OCI-M1 (cell line): ENCODE measurements at regions not wholly inside any gene's neighbourhood (a gene's known extent, or its start where the extent isn't known, plus 50 kb on each side); places are given as distances from the start of the nearest gene placed in this dataset.
"Not testable (repeated sequence)": the region's sequence is repeated elsewhere in the genome, so short reads cannot be mapped to it uniquely, and the experiment has no call there.

ENCODE experiments used
- DNase-seq: peaks from one replicate; lab custom pipeline; 2025; lab: John Stamatoyannopoulos, UW

DNA sequence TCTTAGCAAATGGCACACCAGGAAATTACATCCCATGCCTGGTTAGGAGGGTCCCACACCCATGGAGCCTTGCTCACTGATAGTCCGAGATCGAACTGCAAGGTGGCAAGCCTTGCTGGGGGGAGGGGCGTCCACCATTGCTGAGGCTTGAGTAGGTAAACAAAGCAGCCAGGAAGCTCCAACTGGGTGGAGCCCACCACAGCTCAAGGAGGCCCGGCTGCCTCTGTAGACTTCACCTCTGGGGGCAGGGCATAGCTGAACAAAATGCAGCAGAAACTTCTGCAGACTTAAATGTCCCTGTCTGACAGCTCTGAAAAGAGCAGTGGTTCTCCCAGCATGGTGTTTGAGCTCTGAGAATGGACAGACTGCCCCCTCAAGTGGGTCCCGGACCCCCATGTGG, 962.7 kb upstream of the INTU start:
- not testable (repeated sequence) for DNase-seq

DNA sequence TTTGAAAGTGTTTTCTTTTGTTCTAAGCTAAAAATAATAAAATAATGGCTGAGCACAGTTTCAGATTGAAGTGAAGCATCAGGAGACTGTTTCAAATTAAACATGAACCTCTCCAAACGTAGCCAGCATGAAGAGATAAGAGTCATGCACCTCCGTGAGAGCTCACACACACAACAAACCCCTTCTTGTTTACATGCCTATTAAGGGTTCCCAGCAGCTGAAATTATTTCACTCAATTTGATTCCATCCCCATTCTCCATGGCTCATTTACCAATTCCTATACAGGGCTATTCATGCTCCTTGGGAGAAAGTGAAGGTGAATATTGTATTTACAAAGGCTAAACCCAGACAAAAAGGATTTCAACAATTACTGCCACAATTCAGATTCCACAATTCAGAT, 954.1 kb upstream of the INTU start:
- DNase-seq, result no peak

DNA sequence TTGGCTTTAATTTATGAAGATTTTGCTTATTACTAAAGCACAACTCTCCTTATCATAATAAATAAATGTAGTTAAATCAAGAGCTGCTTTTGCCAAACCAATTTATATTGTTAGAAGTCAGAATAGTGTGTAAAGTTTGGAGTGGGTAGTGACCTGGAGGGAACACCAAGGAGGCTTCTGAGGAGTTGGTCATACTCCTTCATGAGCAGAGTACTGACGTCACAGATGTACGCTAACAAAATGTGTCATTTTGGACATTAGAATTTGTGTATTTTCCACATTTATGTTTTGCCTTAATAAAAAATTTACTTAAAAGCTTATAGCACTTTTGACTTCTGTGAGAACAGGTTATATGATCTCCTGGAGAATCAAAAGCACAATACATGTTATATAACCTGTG, 953.5 kb upstream of the INTU start:
- DNase-seq, result no peak

DNA sequence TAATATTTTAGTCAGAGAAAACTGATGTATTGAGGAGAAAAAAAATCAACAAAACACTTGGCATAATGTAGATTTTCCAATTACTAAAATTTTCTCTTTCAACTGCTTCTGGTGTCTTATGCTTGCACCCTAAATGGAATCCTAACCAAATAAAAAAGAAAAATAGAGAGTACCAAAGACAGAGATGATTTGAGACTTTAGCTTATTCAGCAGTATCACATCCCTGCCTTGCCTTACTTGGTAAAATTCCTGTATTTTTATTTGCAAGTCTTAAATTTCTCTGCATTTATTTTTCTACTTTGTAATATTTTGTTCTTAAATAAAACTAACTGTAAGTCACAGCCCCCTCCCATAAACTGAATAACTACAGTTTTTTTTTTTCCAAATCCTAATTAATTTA, 950.5 kb upstream of the INTU start:
- DNase-seq, result no peak

DNA sequence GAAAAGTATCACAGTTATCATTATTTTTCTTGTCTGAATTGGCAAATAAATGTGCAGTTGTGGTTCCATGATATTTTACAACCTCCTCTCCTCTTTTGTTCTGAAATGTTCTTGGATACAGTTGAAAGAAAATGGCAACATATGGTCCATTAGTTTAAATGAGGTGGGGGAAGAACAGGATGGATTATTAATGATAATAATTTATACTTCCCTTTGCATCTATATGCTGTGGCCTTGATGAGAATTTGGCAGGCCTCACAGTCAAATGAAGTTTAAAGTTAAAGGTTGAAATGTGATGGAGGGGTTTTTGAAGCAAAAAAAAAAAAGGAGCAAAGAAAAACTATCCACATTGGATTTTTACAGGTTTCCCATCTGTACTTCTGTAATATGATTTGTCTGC, 946.3 kb upstream of the INTU start:
- no peak for DNase-seq

DNA sequence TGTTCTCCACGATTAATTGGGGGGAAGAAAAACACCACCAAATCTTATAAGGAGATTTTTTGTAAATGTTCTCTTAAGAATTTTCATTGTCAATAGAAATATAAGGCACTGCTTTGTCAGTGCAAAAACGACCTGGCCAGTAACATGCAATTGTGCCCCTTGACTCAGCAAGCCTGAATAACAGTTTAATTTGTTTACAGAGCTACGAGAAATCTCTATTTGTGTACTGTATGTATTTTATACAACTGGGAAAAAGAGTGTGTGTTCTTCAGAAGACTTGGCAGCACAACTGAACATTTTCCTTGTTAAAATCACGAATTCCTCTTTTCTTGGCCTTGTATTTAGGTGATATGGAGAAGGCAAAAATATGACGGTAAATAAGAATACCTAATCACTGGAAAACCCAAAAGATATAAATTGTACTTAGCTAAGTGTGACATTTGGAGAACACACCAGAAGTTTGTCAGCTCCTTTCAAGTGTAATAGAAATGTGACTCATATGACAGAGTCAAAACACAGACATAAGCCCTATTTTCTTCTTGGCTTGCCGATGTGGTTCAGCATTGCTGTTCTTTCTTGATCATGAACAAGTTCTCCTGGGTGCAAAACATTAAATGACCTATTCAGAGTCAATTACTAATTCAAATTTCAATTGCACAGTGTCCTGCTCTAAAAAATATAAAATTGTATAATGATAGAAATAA, 945.0 kb upstream of the INTU start:
- no peak for DNase-seq

DNA sequence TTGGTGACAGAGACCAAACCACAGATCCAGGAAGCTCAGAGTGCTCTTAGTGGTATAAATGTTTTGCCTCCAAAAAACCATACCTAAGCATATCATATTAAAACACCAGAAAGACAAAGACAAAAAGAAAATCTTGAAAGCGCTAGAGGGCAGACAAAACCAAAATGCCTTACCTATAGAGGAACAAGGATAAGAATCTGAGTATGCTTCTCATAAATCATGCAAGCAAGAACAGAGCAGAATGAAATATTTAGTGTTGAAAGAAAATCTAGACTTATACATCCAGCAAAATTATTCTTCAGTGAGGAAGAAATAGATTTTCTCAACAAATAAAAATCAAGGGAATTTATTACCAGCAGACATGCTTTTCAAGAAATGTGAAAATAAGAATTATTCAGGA, 941.0 kb upstream of the INTU start:
- peak; percentile 37 for DNase-seq

DNA sequence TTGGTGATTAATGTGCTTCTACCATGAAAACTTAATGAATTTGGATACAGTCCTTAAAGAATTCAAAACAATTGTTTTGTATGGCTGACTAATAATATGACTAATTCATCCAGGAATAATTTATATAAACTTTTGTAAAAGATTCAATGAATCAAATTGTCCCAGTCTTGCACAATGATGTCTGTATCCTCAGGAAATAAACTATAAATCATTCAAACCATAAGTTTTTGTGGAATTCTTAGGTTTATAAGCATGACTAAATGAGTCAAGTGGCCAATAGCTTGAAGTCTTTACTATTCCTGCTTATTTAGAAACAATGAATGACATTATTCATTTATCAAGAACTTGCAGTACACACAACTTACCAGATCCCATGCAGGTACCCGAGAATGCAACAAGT, 935.0 kb upstream of the INTU start:
- no peak for DNase-seq

DNA sequence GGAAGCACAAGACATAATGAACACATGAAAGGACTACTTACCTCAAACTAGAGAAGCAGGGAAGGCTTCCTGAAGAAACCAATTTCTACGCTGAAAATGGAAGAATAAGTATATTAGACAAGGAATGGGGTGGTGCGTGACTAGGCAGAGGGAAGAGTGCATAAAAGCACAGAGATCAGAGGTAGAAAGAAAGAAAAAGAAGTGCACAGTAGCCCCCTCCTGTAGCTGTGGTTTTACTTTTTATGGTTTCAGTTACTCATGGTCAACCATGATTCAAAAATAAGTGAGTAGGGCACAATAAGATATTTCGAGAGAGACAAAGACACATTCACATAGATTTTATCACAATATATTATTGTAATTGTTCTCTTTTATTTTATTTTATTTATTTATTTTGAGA, 934.5 kb upstream of the INTU start:
- no peak for DNase-seq

DNA sequence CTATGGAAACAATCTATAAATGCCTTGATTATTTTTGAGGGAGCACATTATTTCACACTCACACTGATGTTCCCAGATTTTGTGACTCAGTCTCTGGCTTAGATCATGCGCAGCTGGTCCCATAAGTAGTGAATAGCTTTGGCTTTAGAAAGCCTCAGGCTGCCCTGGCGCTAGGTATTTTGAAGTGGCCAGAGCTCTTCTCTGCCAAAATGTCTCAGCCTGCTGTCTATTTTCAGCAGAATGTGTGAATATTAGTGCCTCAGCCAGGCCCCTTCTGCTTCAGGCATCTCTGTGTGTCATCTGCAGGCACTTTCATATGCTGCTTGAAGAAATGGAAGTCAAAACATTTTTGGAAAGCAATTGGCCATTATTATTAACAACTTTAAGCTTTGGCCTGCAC, 931.0 kb upstream of the INTU start:
- no peak for DNase-seq

DNA sequence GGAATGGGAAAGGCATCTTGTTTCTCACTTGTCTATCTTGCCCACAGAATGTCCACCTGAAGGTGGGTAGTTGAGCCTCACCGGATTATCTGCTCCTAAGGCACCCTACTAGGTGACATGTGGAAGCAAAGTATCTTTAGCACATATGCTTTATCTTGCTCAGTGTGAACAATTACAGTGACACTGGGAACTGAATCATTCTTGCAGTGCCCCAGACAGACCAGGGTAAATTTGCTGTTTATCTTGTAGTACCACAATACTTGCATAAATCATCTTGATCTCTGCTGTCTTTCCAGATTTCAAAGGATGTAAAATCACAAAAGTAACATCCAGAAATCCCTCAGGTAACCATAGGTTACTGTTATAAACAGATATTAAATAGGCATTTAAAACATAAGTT, 930.0 kb upstream of the INTU start:
- peak; percentile 24 for DNase-seq

DNA sequence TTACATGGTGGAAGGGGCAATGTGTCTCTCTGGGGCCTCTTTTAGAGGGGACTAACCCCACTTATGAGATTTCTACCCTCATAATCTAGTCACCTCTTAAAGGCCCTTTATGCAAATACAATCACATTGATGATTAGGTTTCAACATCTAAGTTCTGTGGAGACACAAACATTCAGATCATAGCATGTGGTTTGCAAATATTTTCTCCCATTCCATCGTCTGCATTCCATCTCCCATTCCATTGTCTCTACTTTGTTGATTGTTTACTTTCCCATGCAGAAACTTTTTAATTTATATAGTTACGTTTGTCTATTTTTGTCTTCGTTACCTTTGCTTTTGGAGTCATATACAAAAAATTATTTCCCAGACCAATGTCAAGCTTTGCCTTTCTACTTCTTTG, 927.5 kb upstream of the INTU start:
- DNase-seq, result no peak

DNA sequence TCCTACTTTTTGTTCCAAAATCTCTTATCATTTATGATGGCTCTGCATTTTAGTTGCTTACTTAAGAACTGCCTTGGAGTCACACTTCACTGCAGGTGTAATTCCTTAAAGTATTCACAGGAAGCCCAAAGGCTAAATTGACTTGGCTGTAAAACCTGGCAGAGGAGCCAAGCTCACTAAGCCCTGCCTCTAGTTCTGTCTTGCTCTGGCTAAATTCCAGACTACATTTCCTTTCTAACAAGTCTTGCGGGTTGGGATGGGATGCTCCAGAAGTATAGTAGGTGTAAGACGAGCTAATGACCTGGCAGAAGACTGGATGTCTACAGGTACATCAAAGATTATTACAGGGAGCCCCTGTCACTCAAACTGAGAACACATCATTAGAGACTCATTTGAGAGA, 924.0 kb upstream of the INTU start:
- no peak for DNase-seq

DNA sequence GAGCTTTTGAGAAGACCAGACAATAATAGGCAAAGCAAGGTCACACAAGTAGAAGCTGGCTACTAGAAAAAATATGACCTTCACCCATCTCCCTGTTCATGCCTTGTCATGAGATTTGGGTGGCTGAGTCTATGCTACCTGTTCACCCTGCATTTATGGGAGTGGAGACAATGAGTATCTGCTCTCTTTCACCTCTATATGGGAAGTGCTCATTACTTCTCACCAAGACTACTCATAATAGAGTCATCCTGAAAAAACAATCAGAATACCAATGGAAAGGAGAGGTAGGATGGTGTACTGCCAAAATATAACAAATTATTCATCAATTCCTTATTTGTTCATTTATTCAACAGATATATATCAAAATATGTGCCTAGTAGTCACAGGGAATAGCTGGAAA, 921.8 kb upstream of the INTU start:
- DNase-seq, result no peak

DNA sequence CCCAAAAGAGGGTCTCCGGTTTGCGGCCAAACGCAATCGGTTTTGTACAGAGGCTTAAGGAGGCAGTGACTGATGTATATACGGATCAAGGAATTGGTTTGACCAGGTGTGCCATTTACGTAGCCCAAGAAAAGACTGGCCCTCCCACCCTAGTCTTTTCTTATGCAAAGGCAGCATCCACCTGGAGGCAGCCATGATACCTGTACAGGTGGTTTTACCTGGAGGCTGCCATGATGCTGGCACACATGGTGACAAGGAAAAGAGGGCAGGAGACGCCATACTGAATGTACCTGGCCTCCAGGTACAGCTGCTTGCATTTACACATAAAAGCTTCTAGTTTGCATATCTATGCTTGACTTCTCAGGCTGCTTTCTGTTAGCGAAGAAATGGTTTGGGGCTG, 917.7 kb upstream of the INTU start:
- no peak for DNase-seq

DNA sequence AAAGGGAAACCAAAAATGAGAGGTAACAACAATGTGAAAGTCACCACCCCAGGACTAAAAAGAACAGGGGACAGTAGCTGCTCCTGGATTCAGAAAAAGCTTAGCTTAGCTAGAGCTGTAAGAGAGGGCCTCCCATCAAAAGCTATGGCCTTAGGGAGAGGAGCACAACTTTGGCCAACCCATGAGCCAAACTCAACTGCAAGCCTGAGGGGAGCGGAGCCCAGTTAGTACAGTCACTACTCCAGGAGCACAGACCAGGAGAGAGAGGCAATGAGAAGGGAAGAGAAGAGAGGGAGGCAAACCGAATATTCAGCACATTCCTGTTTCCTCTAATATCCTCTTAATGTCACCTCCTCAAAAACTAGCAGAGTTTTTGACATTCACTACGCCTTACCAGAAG, 917.1 kb upstream of the INTU start:
- no peak for DNase-seq

DNA sequence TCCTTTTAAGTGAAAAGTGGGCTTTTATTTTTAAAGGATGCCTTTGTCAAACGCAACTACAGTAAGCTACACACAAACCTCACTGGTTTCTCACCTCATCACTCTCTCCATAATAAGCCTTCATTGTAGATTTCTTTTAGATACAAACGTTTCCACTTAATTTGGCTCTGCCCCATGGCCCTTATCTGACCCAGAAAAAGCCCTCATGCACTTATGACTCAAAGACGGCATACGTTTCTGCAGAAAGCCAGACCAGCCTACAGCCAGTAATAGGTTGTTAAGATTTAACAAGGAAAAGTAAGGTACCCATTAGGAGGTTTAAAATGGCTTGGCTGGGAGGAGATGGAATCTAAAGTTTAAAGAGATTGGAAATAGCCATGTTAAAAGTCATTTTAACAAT, 914.6 kb upstream of the INTU start:
- DNase-seq, result peak; percentile 45

DNA sequence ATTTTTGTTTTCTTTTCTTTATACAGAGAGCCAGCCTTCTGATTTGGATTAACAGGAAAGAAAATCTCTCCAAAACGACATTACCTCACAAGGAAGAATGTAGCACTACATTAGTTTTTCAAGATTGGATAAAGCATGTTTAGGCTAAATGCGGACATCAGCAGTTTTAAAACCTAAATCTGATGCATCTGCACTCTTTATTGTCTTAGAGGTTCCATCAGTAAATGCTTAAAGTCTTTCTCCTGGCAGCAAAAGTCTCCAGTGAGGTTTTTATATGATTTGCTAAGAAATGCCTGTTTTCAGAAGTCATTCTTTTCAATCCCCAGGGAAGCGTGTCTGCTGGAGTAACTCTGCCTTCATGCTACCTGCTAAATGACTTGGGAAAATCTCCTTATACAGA, 912.9 kb upstream of the INTU start:
- no peak for DNase-seq

DNA sequence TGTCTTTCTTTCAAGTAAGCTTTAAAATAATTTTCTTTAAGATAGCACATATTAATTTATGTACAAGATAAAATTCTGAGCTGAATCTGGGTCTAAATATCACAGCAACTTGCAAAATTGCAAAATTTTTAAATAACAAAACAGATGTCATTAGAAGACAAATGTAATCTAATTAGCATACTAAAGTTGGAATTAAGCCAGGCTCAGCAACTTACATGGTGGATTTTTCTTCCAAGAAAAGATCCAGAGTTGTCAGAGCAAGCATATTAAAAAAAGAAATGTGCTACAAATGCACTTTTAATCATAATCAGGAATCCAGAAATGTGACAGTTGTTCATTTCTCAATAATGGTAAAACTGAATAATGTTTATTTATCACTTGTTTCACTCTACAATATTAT, 906.9 kb upstream of the INTU start:
- DNase-seq, result no peak

DNA sequence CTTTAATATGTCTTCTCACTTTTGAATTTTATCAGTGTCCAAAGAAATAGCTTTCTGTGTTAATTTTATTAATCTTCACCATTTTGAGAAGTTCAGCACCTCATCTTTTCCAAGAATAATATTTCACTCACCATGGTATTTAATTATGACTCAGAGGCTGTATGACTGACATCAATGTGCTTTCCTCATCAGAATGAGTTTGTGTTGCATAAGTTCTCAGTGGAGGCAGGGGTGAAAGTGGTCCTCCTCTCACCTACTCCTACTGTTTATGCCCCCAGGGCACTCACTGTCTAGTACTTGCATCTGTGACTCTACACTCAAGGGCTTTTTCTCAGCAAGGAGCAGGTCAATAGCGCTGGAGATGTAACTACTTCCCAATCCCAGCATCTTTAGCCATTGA, 905.3 kb upstream of the INTU start:
- DNase-seq, result no peak

DNA sequence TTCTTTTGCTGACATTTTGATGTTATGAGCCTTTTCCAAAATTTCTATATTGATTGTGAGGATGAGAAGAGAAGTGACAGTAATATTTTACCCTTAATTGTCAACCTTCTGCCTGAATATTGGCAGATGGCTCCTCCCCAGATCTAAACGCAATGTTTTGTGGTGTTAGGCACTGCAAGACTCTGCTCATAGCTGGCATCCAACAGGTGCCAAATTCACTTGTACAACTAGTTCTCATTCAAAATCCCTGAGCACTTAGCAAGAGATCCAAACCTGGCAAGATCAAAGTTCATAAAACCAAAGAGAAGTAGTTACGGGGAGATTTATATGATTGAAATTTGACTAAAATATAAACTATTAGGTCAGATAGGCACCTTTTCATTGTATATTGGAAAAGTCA, 901.7 kb upstream of the INTU start:
- no peak for DNase-seq

DNA sequence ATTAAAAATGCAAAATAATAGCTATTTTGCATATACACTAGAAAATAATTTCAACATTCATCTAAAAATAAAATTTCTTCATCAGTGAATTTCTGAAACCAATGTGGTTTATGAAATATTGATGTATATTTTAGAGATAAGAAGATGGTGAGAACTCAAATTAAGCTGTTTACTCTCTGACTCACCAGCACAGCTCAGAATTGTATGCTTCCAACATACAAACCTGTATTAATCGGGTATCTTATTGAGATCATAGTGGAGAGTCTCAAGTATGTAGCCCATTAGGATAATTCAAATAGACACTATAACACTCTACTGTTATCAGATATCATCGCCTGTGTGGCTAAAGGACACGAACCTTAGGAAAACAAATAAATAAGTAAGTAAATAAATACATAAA, 899.5 kb upstream of the INTU start:
- DNase-seq, result peak; percentile 52

DNA sequence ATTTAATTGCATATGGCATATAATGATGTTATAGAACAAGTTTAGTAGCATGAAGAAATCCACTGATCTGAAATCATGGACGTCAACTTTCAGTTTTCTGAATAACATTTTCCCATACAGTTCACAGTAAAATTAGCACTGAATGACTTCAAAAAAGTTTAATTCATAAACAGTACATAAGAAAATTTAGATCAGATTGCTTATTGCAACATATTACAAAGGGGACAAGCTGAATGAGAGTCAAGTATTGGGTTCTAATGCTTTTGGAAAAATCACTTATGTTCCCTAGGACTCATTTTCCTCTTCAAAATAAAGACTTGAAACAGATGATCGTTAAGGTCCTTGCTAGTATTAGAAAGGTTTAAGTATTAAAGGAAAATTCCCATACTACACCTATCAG, 898.3 kb upstream of the INTU start:
- peak; percentile 65 for DNase-seq

DNA sequence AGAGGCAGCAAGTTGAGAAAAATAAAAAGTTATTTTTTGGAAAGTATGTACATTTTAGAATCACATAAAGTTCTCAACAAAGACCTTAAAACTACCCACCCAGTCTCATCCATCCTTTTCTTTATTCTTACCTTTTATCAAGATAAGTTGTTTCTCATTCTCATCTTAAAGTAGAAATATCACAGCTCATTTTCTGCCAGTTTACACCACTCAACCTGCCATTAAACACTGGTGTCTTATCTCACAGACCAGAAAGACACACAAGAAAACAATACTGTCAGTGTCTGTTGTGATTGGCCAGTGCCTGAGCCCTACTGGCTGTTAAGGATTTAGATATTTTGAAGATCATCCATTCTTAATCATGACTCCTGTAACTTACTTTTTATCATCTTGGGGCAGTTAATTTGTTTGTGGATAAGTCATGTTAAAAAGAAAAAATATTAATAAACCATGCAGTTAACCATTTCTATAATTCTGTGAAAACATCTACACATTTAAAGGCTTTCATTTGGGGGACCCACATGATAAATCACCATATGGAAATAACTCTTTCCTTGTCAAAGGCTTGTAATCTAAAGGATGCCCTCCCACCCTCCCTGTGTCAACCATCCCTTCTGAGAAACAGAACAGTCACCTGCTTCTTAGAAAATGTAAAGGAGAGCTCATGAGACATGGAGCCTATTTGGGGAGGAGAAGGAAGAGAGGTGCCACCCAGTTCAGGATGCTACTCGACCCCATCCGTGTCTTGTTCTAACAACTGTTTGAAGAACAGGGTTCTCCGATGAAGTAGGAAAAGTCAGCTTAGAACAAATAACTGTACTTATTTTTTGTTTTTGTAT, 897.2 kb upstream of the INTU start:
- DNase-seq, result peak; percentile 91
